ENCODE measurements at regions not wholly inside any gene's neighbourhood (a gene's known extent, or its start where the extent isn't known, plus 50 kb on each side); places are given as distances from the start of the nearest gene placed in this dataset.
"Not testable (repeated sequence)": the region's sequence is repeated elsewhere in the genome, so short reads cannot be mapped to it uniquely, and the experiment has no call there.

DNA sequence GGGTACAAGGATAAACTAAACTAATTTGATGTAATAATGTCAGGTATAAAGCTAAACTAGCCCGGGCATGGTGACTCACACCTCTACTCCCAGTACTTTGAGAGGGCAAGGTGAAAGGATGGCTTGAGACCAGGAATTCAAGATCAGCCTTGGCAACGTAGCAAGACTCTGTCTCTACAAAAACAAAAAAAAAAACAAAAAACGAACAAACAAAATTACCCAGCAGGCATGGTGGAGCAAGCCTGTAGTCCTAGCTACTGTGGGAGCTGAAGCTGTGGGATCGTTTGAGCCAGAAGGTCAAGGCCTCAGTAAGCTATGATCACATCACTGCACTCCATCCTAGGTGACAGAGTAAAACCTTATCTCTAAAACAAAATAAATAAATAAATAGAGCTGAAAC lies 131.8 kb upstream of the KYNU start:
- DNase-seq (no peak), ATAC-seq (no peak)
- H3K4me1 ChIP-seq (ENCODE audit: low read depth) = no peaks in the 10 kb centered on the region
- no peak for TF ChIP-seq CTCF (IDR thresholded peaks at IDR 0.05)
- intact Hi-C loops (cut with DNase I, micrococcal nuclease) = no loop called here
- H3K36me3 ChIP-seq (ENCODE audit: low read depth) = no peaks in the 10 kb centered on the region
- H3K9me3 ChIP-seq = no peaks in the 10 kb centered on the region
- no peak overlapping the region for H3K4me3 ChIP-seq

DNA sequence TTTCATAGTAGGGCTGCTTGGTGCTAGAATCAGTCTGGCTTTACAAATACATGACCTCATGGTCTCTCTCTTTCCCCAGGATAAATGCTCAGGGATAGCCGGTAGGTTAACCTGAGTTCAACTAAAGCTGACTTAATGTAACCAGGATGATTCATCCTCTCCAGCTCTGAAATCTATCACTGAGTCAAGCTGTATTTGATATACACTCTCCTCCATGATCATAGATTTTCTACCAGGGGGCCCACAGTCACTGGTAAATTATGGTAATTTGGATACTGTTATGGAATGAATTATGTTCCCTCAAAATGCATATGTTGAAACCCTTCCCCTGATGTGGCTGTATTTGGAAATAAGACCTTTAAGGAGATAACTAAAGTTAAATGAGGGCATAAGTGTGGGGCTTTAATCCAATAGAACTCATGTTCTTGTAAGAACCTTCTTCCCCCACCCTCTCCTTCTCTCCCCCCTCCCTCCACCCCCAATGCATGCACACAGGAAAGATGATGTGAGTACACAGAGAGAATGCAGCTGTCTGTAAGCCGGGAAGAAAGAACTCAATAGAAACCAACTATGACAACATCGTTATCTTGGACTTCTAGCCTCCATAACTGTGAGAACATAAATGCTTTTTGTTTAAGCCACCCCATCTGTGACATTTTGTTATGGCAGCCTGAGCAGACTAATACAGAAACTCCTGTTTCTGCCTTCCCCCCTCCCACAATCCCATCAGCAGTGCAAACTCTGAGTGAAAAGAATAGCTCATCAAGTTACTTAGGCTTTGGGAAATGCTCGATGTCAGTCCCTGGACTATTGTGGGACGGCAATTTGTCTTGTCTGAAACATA lies 134.9 kb upstream of the KYNU start:
- H3K4me1 ChIP-seq (ENCODE audit: low read depth) = no peaks in the 10 kb centered on the region
- intact Hi-C loops (cut with DNase I, micrococcal nuclease) = no loop called here
- H3K36me3 ChIP-seq (ENCODE audit: low read depth) = no peaks in the 10 kb centered on the region
- H3K4me3 ChIP-seq = no peak overlapping the region
- DNase-seq = no peak
- no peak for TF ChIP-seq CTCF (IDR thresholded peaks at IDR 0.05)
- no peaks in the 10 kb centered on the region for H3K9me3 ChIP-seq
- no peak for ATAC-seq

DNA sequence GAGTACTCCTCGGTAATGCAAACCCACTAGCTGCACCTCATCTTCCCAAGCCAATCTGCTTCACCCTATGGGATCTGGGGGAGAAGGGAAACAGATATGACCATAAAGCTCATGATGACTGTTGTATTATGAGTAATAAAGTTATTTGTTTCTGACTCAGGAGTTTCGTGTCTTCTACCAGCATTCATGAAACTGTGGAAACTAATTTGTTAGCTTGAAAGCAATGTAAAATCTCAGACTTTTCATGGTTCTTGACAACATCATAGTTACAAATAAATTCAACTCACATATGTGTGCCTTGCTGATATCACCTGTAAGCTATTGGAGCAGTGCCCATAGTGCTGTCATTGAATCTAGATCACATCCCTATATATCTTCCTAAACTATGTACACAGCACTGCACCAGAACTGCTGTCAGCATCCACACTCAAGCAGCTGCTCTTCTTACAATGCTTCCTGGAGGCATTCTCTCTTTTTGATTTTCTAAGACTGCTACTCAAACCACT lies 135.6 kb upstream of the KYNU start:
- Histone ChIP-seq H3K36me3 (ENCODE audit: low read depth) (no peaks in the 10 kb centered on the region), H3K4me3 (no peak overlapping the region), H3K9me3 (no peaks in the 10 kb centered on the region), H3K4me1 (ENCODE audit: low read depth) (no peaks in the 10 kb centered on the region)
- DNase-seq (no peak), ATAC-seq (no peak)
- TF ChIP-seq CTCF (IDR thresholded peaks at IDR 0.05) = no peak
- intact Hi-C loops (cut with DNase I, micrococcal nuclease) = no loop called here

DNA sequence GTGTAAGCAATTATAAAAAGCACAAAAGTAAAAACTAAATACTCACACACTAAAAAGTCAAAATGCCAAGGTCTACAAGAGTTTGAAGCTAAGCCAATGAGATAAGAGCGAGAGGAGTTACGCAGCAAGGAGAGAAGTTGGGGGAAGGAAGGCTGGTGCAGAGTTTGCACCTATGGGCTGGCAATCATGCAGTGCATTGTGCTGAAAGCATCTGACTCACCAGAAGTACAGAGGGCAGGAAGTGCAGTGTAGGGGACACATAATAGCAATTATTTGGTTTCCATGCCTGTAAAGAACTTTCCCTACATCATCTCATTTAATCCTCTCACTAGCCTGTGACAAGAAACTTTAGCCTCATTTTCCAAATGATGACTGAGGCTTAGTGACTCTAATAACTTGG lies 142.7 kb upstream of the KYNU start:
- Histone ChIP-seq H3K9me3 (no peaks in the 10 kb centered on the region), H3K4me3 (no peak overlapping the region), H3K4me1 (ENCODE audit: low read depth) (no peaks in the 10 kb centered on the region), H3K36me3 (ENCODE audit: low read depth) (no peaks in the 10 kb centered on the region)
- ATAC-seq (no peak), DNase-seq (no peak)
- TF ChIP-seq CTCF (IDR thresholded peaks at IDR 0.05) = no peak
- intact Hi-C loops (cut with DNase I, micrococcal nuclease) = no loop called here

DNA sequence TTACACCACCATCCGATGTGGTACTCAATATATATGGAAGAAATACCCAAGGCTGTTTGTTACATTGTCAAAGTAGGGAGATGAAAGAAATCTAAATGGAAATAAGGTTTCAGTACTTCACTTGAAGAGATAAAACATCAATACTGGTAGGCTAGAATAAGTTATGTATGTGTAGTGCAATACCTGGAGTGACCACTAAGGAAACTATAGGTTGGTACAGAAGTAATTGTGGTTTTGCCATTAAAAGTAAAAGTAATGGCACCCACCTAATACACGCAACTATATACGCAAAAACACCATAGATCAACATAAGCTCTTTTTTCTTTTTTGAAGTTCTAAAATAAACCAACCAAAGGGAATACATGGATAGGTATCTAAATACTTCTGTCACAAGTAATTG lies 143.2 kb upstream of the KYNU start:
- Histone ChIP-seq H3K36me3 (ENCODE audit: low read depth) (no peaks in the 10 kb centered on the region), H3K4me3 (no peak overlapping the region), H3K4me1 (ENCODE audit: low read depth) (no peaks in the 10 kb centered on the region), H3K9me3 (no peaks in the 10 kb centered on the region)
- no peak for DNase-seq
- ATAC-seq = no peak
- intact Hi-C loops (cut with DNase I, micrococcal nuclease) = no loop called here
- TF ChIP-seq CTCF (IDR thresholded peaks at IDR 0.05) = no peak

GRCh38 chr2:142729814-142730213 lies 147.7 kb upstream of the KYNU start:
- intact Hi-C loops (cut with DNase I, micrococcal nuclease); DNase-seq; H3K36me3 ChIP-seq (ENCODE audit: low read depth); H3K4me1 ChIP-seq (ENCODE audit: low read depth); ATAC-seq; H3K4me3 ChIP-seq; H3K9me3 ChIP-seq: not testable (repeated sequence)

GRCh38 chr2:142727821-142728478 lies 149.5 kb upstream of the KYNU start:
- H3K4me3 ChIP-seq; H3K4me1 ChIP-seq (ENCODE audit: low read depth): not testable (repeated sequence)

More at GRCh38 chr2:142727821-142728478, 149.5 kb upstream of the KYNU start:
- H3K9me3 ChIP-seq; H3K36me3 ChIP-seq (ENCODE audit: low read depth); intact Hi-C loops (cut with DNase I, micrococcal nuclease); ATAC-seq; DNase-seq: not testable (repeated sequence)
